HepG2 (cell line): ENCODE measurements at regions not wholly inside any gene's neighbourhood (a gene's known extent, or its start where the extent isn't known, plus 50 kb on each side); places are given as distances from the start of the nearest gene placed in this dataset.

Experiments used
- ELF3 ChIP-seq: IDR thresholded peaks from 2 replicates; pipeline ENCODE4 v1.6.1; 2016; ENCODE audit warnings: missing genetic modification reagents, missing compliant biosample characterization
- FOXM1 ChIP-seq: sonication (generic); formaldehyde crosslinking; IDR thresholded peaks from 2 replicates; pipeline ENCODE4 v1.5.0; 2020; ENCODE audit warnings: missing genetic modification reagents
- GTF3A ChIP-seq: sonication (generic); formaldehyde crosslinking; conservative IDR thresholded peaks from 2 replicates; pipeline ENCODE4 v1.4.0; 2020; ENCODE audit warnings: mild to moderate bottlenecking, missing genetic modification reagents
- SIX4 ChIP-seq: sonication (generic); formaldehyde crosslinking; IDR thresholded peaks from 2 replicates; pipeline ENCODE4 v1.4.0; 2020; ENCODE audit warnings: missing genetic modification reagents
- SOX6 ChIP-seq, 2 experiments: fragments of 450-650 bp in 1 of 2; sonication (generic) in 1 of 2; formaldehyde crosslinking in 1 of 2; IDR thresholded peaks; 2 replicates each; pipeline versions ENCODE4 v1.4.0 to v1.6.1; 2017 to 2020; ENCODE audit warnings: antibody characterized with exemption in 1 of 2, mild to moderate bottlenecking in 1 of 2, missing genetic modification reagents in 1 of 2
- TCF7 ChIP-seq: sonication (generic); IDR thresholded peaks from 2 replicates; pipeline ENCODE4 v1.6.1; 2016; ENCODE audit warnings: antibody characterized with exemption, low read depth
- ZNF441 ChIP-seq: sonication (generic); formaldehyde crosslinking; IDR thresholded peaks from 2 replicates; pipeline ENCODE4 v1.7.0; 2021; ENCODE audit warnings: missing genetic modification reagents, borderline replicate concordance
- ZNF567 ChIP-seq: sonication (generic); formaldehyde crosslinking; IDR thresholded peaks from 2 replicates; pipeline ENCODE4 v1.8.1; 2023; ENCODE audit warnings: mild to moderate bottlenecking, missing genetic modification reagents, borderline replicate concordance
- TF ChIP-seq, protein P1 (sequence below): sonication (generic); formaldehyde crosslinking; IDR thresholded peaks from 2 replicates; pipeline ENCODE4 v1.8.0; 2022; ENCODE audit warnings: mild to moderate bottlenecking, missing genetic modification reagents; ENCODE audit not compliant: insufficient replicate concordance
- TF ChIP-seq, protein P2 (sequence below): sonication (generic); formaldehyde crosslinking; IDR thresholded peaks from 2 replicates; pipeline ENCODE4 v1.4.0; 2020; ENCODE audit warnings: missing genetic modification reagents
- TF ChIP-seq, protein P3 (sequence below): sonication (generic); formaldehyde crosslinking; IDR thresholded peaks from 2 replicates; pipeline ENCODE4 v1.8.0; 2022; ENCODE audit warnings: mild to moderate bottlenecking, missing genetic modification reagents, borderline replicate concordance

DNA sequence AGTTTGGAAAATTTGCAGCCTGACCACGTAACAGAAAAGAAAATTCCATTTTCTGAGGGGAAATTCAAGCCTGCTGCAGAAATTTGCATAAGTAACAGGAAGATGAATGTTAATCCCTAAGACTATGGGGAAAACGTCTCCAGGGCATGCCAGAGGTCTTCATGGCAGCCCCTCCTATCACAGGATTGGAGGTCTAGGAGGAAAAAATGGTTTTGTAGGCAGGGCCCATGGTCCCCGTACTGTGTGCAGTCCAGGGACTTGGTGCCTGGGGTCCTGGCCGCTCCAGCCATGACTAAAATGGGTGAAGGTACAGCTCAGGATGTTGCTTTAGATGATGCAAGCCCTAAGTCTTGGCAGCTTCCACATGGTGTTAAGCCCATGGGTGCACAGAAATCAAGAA is 437.3 kb upstream of the SEMA3A start (continued):
- TF ChIP-seq, protein P1, sequence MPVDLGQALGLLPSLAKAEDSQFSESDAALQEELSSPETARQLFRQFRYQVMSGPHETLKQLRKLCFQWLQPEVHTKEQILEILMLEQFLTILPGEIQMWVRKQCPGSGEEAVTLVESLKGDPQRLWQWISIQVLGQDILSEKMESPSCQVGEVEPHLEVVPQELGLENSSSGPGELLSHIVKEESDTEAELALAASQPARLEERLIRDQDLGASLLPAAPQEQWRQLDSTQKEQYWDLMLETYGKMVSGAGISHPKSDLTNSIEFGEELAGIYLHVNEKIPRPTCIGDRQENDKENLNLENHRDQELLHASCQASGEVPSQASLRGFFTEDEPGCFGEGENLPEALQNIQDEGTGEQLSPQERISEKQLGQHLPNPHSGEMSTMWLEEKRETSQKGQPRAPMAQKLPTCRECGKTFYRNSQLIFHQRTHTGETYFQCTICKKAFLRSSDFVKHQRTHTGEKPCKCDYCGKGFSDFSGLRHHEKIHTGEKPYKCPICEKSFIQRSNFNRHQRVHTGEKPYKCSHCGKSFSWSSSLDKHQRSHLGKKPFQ (CRISPR knock-in tag): no peak
- TF ChIP-seq ELF3 (CRISPR knock-in tag): no peak
- TF ChIP-seq SOX6 (IDR thresholded peaks at IDR 0.05): no peak
- TF ChIP-seq SOX6 (CRISPR knock-in tag; IDR thresholded peaks at IDR 0.05): no peak
- TF ChIP-seq ZNF441 (CRISPR knock-in tag): no peak
- TF ChIP-seq, protein P2, sequence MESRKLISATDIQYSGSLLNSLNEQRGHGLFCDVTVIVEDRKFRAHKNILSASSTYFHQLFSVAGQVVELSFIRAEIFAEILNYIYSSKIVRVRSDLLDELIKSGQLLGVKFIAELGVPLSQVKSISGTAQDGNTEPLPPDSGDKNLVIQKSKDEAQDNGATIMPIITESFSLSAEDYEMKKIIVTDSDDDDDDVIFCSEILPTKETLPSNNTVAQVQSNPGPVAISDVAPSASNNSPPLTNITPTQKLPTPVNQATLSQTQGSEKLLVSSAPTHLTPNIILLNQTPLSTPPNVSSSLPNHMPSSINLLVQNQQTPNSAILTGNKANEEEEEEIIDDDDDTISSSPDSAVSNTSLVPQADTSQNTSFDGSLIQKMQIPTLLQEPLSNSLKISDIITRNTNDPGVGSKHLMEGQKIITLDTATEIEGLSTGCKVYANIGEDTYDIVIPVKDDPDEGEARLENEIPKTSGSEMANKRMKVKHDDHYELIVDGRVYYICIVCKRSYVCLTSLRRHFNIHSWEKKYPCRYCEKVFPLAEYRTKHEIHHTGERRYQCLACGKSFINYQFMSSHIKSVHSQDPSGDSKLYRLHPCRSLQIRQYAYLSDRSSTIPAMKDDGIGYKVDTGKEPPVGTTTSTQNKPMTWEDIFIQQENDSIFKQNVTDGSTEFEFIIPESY (CRISPR knock-in tag): no peak
- no peak for TF ChIP-seq TCF7
- TF ChIP-seq ZNF567 (CRISPR knock-in tag): no peak
- TF ChIP-seq GTF3A (CRISPR knock-in tag): no peak
- no peak for TF ChIP-seq SIX4 (CRISPR knock-in tag)
- no peak for TF ChIP-seq FOXM1 (CRISPR knock-in tag)
- TF ChIP-seq, protein P3, sequence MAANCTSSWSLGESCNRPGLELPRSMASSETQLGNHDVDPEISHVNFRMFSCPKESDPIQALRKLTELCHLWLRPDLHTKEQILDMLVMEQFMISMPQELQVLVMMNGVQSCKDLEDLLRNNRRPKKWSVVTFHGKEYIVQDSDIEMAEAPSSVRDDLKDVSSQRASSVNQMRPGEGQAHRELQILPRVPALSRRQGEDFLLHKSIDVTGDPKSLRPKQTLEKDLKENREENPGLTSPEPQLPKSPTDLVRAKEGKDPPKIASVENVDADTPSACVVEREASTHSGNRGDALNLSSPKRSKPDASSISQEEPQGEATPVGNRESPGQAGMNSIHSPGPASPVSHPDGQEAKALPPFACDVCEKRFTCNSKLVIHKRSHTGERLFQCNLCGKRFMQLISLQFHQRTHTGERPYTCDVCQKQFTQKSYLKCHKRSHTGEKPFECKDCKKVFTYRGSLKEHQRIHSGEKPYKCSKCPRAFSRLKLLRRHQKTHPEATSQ: no peak
- TF ChIP-seq, all 625 proteins: peak for 0
